Smooth muscle cell of the brain vasculature (primary cell): ENCODE measurements at regions not wholly inside any gene's neighbourhood (a gene's known extent, or its start where the extent isn't known, plus 50 kb on each side); places are given as distances from the start of the nearest gene placed in this dataset.
A peak's percentile ranks its signal among the peaks of the same experiment; 100 is the strongest.
"Not testable (repeated sequence)": the region's sequence is repeated elsewhere in the genome, so short reads cannot be mapped to it uniquely, and the experiment has no call there.

Source experiments
- DNase-seq: peaks from one replicate; pipeline ENCODE4 v3.0.0-alpha.2; 2012; ENCODE audit warnings: low read depth, low spot score

GRCh38 chr14:76699939-76700590, 61.2 kb upstream of the VASH1 start:
- DNase-seq = no peak

- DNase-seq = no peak
Observed at GRCh38 chr14:76701436-76701835, 59.8 kb upstream of the VASH1 start.

- no peak for DNase-seq
Observed at GRCh38 chr14:76701981-76702380, 59.3 kb upstream of the VASH1 start.

- no peak for DNase-seq
Observed at GRCh38 chr14:76705214-76705613, 56.1 kb upstream of the VASH1 start.

GRCh38 chr14:76706207-76706606, 55.1 kb upstream of the VASH1 start:
- not testable (repeated sequence) for DNase-seq

GRCh38 chr14:76706811-76707210, 54.5 kb upstream of the VASH1 start:
- no peak for DNase-seq

- no peak for DNase-seq
Observed at GRCh38 chr14:76708028-76708427, 53.2 kb upstream of the VASH1 start.

- no peak for DNase-seq
Observed at GRCh38 chr14:76708771-76709170, 52.5 kb upstream of the VASH1 start.

- DNase-seq = peak; percentile 10
Observed at GRCh38 chr14:76710056-76711010, 50.9 kb upstream of the VASH1 start.
